A673 (cell line): ENCODE measurements at regions not wholly inside any gene's neighbourhood (a gene's known extent, or its start where the extent isn't known, plus 50 kb on each side); places are given as distances from the start of the nearest gene placed in this dataset.

ENCODE experiments used
- EZH2 ChIP-seq: fragments of 200-600 bp; sonication (generic); IDR thresholded peaks from 2 replicates; pipeline ENCODE4 v1.6.1; 2017; ENCODE audit warnings: borderline replicate concordance, low read depth, mild to moderate bottlenecking, mixed read lengths, antibody characterized with exemption, low read length; ENCODE audit not compliant: poor library complexity, severe bottlenecking
- TF ChIP-seq, protein P1 (sequence below): fragments of 300-800, 200-600 bp; sonication (generic); conservative IDR thresholded peaks from 2 replicates; pipeline ENCODE4 v1.5.1; 2017; ENCODE audit warnings: low read depth, mild to moderate bottlenecking, antibody characterized with exemption, low read length, moderate library complexity, mixed read lengths

DNA sequence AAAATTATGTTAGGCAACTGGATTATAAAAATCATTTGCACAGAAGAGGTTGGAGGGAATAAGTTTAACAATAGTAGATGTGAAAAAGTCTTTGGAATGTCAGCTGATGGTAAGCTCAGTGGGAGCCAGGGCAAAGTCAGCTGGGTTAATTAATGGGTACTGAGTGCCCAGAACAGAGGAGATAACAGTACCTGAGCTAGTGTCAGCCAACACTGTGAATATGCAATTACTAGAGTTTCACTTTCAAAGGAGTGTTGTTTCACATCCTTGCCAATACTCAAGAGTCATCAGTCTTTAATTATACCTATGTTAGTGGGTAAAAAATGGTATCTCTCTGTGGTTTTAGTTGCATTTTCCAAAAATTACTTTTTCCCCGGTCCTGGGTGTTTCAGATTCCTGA lies 135.1 kb downstream of the KIF4B start:
- TF ChIP-seq, protein P1, sequence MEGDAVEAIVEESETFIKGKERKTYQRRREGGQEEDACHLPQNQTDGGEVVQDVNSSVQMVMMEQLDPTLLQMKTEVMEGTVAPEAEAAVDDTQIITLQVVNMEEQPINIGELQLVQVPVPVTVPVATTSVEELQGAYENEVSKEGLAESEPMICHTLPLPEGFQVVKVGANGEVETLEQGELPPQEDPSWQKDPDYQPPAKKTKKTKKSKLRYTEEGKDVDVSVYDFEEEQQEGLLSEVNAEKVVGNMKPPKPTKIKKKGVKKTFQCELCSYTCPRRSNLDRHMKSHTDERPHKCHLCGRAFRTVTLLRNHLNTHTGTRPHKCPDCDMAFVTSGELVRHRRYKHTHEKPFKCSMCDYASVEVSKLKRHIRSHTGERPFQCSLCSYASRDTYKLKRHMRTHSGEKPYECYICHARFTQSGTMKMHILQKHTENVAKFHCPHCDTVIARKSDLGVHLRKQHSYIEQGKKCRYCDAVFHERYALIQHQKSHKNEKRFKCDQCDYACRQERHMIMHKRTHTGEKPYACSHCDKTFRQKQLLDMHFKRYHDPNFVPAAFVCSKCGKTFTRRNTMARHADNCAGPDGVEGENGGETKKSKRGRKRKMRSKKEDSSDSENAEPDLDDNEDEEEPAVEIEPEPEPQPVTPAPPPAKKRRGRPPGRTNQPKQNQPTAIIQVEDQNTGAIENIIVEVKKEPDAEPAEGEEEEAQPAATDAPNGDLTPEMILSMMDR, result no peak
- TF ChIP-seq EZH2, result no peak
